ENCODE measurements at regions not wholly inside any gene's neighbourhood (a gene's known extent, or its start where the extent isn't known, plus 50 kb on each side); places are given as distances from the start of the nearest gene placed in this dataset.

GRCh38 chr2:8259841-8260178, 422.0 kb upstream of the ID2 start:
- no peak for DNase-seq (ENCODE audit: low spot score)
- H3K27me3 ChIP-seq (replicated peaks; ENCODE audit: insufficient read depth, low read depth, low read length, poor library complexity), result no peaks in the 10 kb centered on the region
- BruUV-seq (replicated peaks), result no TSS peak
- no peak overlapping the region for H3K27ac ChIP-seq (ENCODE audit: low read depth, low read length, poor library complexity, severe bottlenecking)
- no peaks in the 10 kb centered on the region for H3K9me3 ChIP-seq (ENCODE audit: low read depth, low read length, poor library complexity, severe bottlenecking)
- TF ChIP-seq EZH2 (IDR thresholded peaks at IDR 0.05; ENCODE audit: borderline replicate concordance, low read depth, low read length, poor library complexity, severe bottlenecking) (no peak), CTCF (conservative IDR thresholded peaks at IDR 0.05; ENCODE audit: low read depth, low read length) (no peak)
- H3K36me3 ChIP-seq (ENCODE audit: insufficient read depth, low read length, poor library complexity, severe bottlenecking), result no peaks in the 10 kb centered on the region
- POLR2A ChIA-PET (ENCODE audit: low non-redundant PET), result no interaction called here
- intact Hi-C loops (cut with micrococcal nuclease; ENCODE audit: unreplicated experiment), result no loop called here
- CTCF ChIA-PET, result no interaction called here
- no peak overlapping the region for H3K4me3 ChIP-seq (ENCODE audit: low read depth, low read length, poor library complexity, severe bottlenecking)
- no peaks in the 10 kb centered on the region for H3K4me1 ChIP-seq (ENCODE audit: insufficient read depth, low read length, poor library complexity, severe bottlenecking)

GRCh38 chr2:8260213-8260612, 421.6 kb upstream of the ID2 start:
- DNase-seq (ENCODE audit: low spot score), result no peak
- Histone ChIP-seq H3K4me3 (ENCODE audit: low read depth, low read length, poor library complexity, severe bottlenecking) (no peak overlapping the region), H3K36me3 (ENCODE audit: insufficient read depth, low read length, poor library complexity, severe bottlenecking) (no peaks in the 10 kb centered on the region), H3K9me3 (ENCODE audit: low read depth, low read length, poor library complexity, severe bottlenecking) (no peaks in the 10 kb centered on the region), H3K4me1 (ENCODE audit: insufficient read depth, low read length, poor library complexity, severe bottlenecking) (no peaks in the 10 kb centered on the region), H3K27me3 (replicated peaks; ENCODE audit: insufficient read depth, low read depth, low read length, poor library complexity) (no peaks in the 10 kb centered on the region), H3K27ac (ENCODE audit: low read depth, low read length, poor library complexity, severe bottlenecking) (no peak overlapping the region)
- POLR2A ChIA-PET (ENCODE audit: low non-redundant PET), result no interaction called here
- TF ChIP-seq EZH2 (IDR thresholded peaks at IDR 0.05; ENCODE audit: borderline replicate concordance, low read depth, low read length, poor library complexity, severe bottlenecking) (no peak), CTCF (conservative IDR thresholded peaks at IDR 0.05; ENCODE audit: low read depth, low read length) (no peak)
- intact Hi-C loops (cut with micrococcal nuclease; ENCODE audit: unreplicated experiment), result no loop called here
- CTCF ChIA-PET, result no interaction called here
- no TSS peak for BruUV-seq (replicated peaks)

- TF ChIP-seq CTCF (conservative IDR thresholded peaks at IDR 0.05; ENCODE audit: low read depth, low read length) (no peak), EZH2 (IDR thresholded peaks at IDR 0.05; ENCODE audit: borderline replicate concordance, low read depth, low read length, poor library complexity, severe bottlenecking) (no peak)
- H3K27ac ChIP-seq (ENCODE audit: low read depth, low read length, poor library complexity, severe bottlenecking), result no peak overlapping the region
- intact Hi-C loops (cut with micrococcal nuclease; ENCODE audit: unreplicated experiment), result no loop called here
- DNase-seq (ENCODE audit: low spot score), result no peak
- ChIA-PET POLR2A (ENCODE audit: low non-redundant PET) (no interaction called here), CTCF (no interaction called here)
- no peaks in the 10 kb centered on the region for H3K9me3 ChIP-seq (ENCODE audit: low read depth, low read length, poor library complexity, severe bottlenecking)
- H3K4me1 ChIP-seq (ENCODE audit: insufficient read depth, low read length, poor library complexity, severe bottlenecking), result no peaks in the 10 kb centered on the region
- no peak overlapping the region for H3K4me3 ChIP-seq (ENCODE audit: low read depth, low read length, poor library complexity, severe bottlenecking)
- H3K36me3 ChIP-seq (ENCODE audit: insufficient read depth, low read length, poor library complexity, severe bottlenecking), result no peaks in the 10 kb centered on the region
- no TSS peak for BruUV-seq (replicated peaks)
- H3K27me3 ChIP-seq (replicated peaks; ENCODE audit: insufficient read depth, low read depth, low read length, poor library complexity), result no peaks in the 10 kb centered on the region
Measured at GRCh38 chr2:8263901-8264300, 418.0 kb upstream of the ID2 start.
